Upper lobe of left lung (tissue), 6 donors: ENCODE measurements at regions not wholly inside any gene's neighbourhood (a gene's known extent, or its start where the extent isn't known, plus 50 kb on each side); places are given as distances from the start of the nearest gene placed in this dataset.

Experiments
- ATAC-seq, 2 donors: fragments of 200-7000 bp; cut with Tn5 transposase; one replicate each; pipeline ENCODE4 v1.9.1; 2022; ENCODE audit warnings: mild to moderate bottlenecking in 2 of 2, moderate library complexity in 2 of 2; ENCODE audit not compliant: low FRiP score in 2 of 2
- DNase-seq, 2 donors: peaks; one replicate each; pipeline ENCODE4 v3.0.0-alpha.2; 2019 to 2020
- H3K27ac ChIP-seq, 4 donors: fragments of 200-600 bp; sonication (generic); one replicate each; pipeline ENCODE4 v1.5.1; 2016 to 2019
- H3K27me3 ChIP-seq, 4 donors: fragments of 200-600 bp; sonication (generic); one replicate each; pipeline ENCODE4 v1.5.1; 2017 to 2019
- H3K36me3 ChIP-seq, 4 donors: fragments of 200-600 bp; sonication (generic); one replicate each; pipeline ENCODE4 v1.5.1; 2016 to 2019
- H3K4me1 ChIP-seq, 4 donors: fragments of 200-600 bp; sonication (generic); one replicate each; pipeline ENCODE4 v1.5.1; 2018 to 2019
- H3K4me3 ChIP-seq, 4 donors: fragments of 200-600 bp; sonication (generic); one replicate each; pipeline ENCODE4 v1.5.1; 2017 to 2019; ENCODE audit warnings: mild to moderate bottlenecking in 2 of 4, moderate library complexity in 1 of 4
- H3K9me3 ChIP-seq, 4 donors: fragments of 200-600 bp; sonication (generic); one replicate each; pipeline ENCODE4 v1.5.1; 2018 to 2019
- EP300 ChIP-seq, 4 donors: sonication (generic); formaldehyde crosslinking; IDR thresholded peaks; one replicate each; pipeline ENCODE4 v1.5.1; 2017; ENCODE audit warnings: antibody characterized with exemption in 4 of 4, control low read depth in 2 of 4
- POLR2A ChIP-seq, 4 donors: fragments of 450-650 bp; IDR thresholded peaks; one replicate each; pipeline ENCODE4 v1.5.1; 2016 to 2017; ENCODE audit warnings: antibody characterized with exemption in 4 of 4, mild to moderate bottlenecking in 2 of 4
- POLR2AphosphoS5 ChIP-seq, 2 donors: sonication (generic); formaldehyde crosslinking; IDR thresholded peaks; one replicate each; pipeline ENCODE4 v1.5.1; 2017; ENCODE audit warnings: antibody characterized with exemption in 2 of 2
- WGBS, 2 donors: methylation state at CpG; one replicate each; pipeline ENCODE4 v1.1.5; 2017 to 2018; 5-methylcytosine and 5-hydroxymethylcytosine counted together
- TF ChIP-seq, protein P1 (sequence below), 6 experiments: fragments of 450-650 bp in 4 of 6; fragments of 200-600 bp in 2 of 6; sonication (generic) in 2 of 6; IDR thresholded peaks; one replicate each; pipeline ENCODE4 v1.5.1; 2016 to 2019; ENCODE audit warnings: antibody characterized with exemption in 6 of 6
- donor health status: DM: no; HTN: no; CAD: no; lungs with moderate emphysema.
- donor health status: DM: no; HTN: yes; CAD: no; lungs with severe emphysema.

DNA sequence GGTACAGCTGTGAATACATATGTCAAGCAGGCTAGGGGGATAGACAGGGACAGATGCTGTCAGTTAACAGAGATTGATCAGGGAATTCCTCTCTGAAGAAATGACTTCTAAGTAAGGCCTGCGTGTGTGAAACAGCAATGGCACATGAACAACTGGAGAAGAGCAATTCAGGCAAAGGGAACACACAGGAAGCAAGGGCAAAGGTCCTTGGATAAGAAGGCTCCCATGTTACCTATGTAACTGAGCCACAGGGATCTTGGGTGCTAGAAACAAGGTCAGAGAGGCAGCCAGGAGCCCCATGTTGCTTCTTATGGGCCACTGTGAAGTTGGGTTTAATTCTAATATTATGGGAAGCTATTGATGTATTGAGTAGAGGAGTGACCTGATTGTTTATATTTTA lies 373.7 kb upstream of the ACVR2A start:
- TF ChIP-seq EP300 (IDR thresholded peaks at IDR 0.05) = no peak
- Histone ChIP-seq H3K27me3 (no peaks in the 10 kb centered on the region), H3K36me3 (no peaks in the 10 kb centered on the region), H3K4me3 (no peak overlapping the region), H3K27ac (no peak overlapping the region), H3K9me3 (no peaks in the 10 kb centered on the region), H3K4me1 (no peaks in the 10 kb centered on the region)
- no peak for DNase-seq
- no peak for ATAC-seq
- WGBS, 2 donors = 85 to 95% methylated on average over 1 of the region's 1 CpG

DNA sequence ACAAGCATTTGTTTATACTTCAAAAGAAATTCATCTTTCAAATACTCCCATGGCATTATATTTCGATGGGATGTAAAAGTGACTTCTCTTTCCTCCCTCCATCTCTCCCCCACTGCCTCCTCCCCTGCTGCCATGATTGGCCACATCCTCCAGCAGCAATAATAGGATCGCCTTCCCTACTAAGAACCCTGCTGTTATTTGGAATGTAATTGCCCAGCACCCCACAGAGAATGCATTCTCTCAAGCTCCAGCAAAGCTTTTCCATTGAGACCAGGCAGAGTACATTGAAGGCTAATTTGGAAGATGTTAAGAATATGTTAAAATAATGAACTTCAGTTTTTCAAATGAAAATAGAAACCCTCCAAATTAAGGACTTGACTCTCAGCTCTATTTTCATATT lies 375.4 kb upstream of the ACVR2A start:
- WGBS, 2 donors = 64 to 80% methylated on average over 2 of the region's 2 CpGs
- no peak for ATAC-seq
- no peak overlapping the region for H3K27ac ChIP-seq
- no peaks in the 10 kb centered on the region for H3K9me3 ChIP-seq
- H3K4me1 ChIP-seq = no peaks in the 10 kb centered on the region
- no peak overlapping the region for H3K4me3 ChIP-seq
- H3K27me3 ChIP-seq = no peaks in the 10 kb centered on the region
- TF ChIP-seq POLR2AphosphoS5 (IDR thresholded peaks at IDR 0.05) (no peak), POLR2A (IDR thresholded peaks at IDR 0.05) (no peak), EP300 (IDR thresholded peaks at IDR 0.05) (no peak)
- TF ChIP-seq, protein P1, sequence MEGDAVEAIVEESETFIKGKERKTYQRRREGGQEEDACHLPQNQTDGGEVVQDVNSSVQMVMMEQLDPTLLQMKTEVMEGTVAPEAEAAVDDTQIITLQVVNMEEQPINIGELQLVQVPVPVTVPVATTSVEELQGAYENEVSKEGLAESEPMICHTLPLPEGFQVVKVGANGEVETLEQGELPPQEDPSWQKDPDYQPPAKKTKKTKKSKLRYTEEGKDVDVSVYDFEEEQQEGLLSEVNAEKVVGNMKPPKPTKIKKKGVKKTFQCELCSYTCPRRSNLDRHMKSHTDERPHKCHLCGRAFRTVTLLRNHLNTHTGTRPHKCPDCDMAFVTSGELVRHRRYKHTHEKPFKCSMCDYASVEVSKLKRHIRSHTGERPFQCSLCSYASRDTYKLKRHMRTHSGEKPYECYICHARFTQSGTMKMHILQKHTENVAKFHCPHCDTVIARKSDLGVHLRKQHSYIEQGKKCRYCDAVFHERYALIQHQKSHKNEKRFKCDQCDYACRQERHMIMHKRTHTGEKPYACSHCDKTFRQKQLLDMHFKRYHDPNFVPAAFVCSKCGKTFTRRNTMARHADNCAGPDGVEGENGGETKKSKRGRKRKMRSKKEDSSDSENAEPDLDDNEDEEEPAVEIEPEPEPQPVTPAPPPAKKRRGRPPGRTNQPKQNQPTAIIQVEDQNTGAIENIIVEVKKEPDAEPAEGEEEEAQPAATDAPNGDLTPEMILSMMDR (IDR thresholded peaks at IDR 0.05) = no peak
- DNase-seq = no peak
- H3K36me3 ChIP-seq = no peaks in the 10 kb centered on the region

DNA sequence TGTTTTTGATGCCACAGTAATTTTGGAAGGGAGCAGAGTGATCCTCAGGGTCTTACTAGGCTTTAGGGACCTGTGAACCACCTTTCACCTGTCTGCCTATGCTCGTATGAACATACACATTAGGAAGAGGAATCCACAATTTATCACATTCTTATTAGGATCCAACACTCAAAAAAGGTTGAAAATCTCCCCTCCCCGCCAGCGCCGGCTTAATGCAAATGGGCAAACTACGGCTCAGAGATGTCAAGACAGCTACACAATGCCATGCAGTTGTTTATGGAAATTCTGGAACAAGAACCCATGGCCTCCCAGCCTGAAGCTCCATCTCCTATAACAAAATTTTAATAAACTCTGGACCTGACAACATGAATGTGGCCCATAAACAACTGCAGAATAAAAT lies 375.9 kb upstream of the ACVR2A start:
- Histone ChIP-seq H3K4me1 (no peaks in the 10 kb centered on the region), H3K9me3 (no peaks in the 10 kb centered on the region), H3K4me3 (no peak overlapping the region), H3K27ac (no peak overlapping the region), H3K27me3 (no peaks in the 10 kb centered on the region), H3K36me3 (no peaks in the 10 kb centered on the region)
- TF ChIP-seq EP300 (IDR thresholded peaks at IDR 0.05) = no peak
- no peak for TF ChIP-seq POLR2AphosphoS5 (IDR thresholded peaks at IDR 0.05)
- WGBS, 2 donors = 87 to 89% methylated on average over 5 of the region's 5 CpGs
- ATAC-seq (no peak), DNase-seq (no peak)

DNA sequence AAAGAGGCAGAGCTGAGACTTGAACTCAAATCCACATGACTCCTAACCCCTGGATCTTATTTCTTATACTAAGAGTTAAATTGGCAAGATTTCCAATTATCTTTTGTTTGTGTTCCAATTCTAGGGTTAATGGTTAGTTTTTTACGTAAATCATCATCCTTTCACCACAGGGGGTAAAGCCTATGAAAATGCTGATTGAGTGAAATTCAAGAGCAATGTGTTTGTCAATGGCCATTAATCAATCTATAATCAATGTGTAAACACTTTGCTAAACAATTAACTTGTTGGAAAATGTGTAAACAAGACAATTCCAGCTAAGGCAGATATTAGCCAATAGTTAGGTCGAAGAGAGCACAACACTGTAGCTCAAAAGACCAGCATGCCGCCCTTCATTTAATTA lies 376.5 kb upstream of the ACVR2A start:
- H3K4me3 ChIP-seq = no peak overlapping the region
- DNase-seq = no peak
- no peak for ATAC-seq
- H3K27me3 ChIP-seq = no peaks in the 10 kb centered on the region
- no peak overlapping the region for H3K27ac ChIP-seq
- TF ChIP-seq EP300 (IDR thresholded peaks at IDR 0.05) (no peak), POLR2AphosphoS5 (IDR thresholded peaks at IDR 0.05) (no peak), POLR2A (IDR thresholded peaks at IDR 0.05) (no peak)
- TF ChIP-seq, protein P1 (IDR thresholded peaks at IDR 0.05) = no peak
- no peaks in the 10 kb centered on the region for H3K36me3 ChIP-seq
- no peaks in the 10 kb centered on the region for H3K9me3 ChIP-seq
- no peaks in the 10 kb centered on the region for H3K4me1 ChIP-seq
- WGBS, 2 donors = 85 to 87% methylated on average over 3 of the region's 3 CpGs

DNA sequence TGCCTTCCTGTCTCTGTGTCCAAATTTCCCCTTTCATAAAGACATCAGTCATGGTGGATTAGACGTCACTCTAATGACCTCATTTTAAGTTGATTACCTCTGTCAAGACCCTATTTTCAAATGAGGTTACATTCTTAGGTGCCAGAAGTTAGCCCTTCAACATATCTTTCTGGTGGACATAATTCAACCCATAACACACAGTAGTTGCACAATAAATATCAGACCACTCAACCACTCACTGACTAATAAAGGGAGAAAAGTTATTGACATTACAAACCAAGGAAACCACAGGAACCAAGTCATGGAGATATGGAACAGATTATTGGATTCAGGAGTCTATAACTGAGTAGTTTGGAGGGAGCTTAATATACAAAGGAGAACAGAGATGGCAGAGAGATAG lies 377.4 kb upstream of the ACVR2A start:
- no peaks in the 10 kb centered on the region for H3K36me3 ChIP-seq
- H3K27ac ChIP-seq = no peak overlapping the region
- no peak overlapping the region for H3K4me3 ChIP-seq
- DNase-seq (no peak), ATAC-seq (no peak)
- TF ChIP-seq POLR2AphosphoS5 (IDR thresholded peaks at IDR 0.05) (no peak), POLR2A (IDR thresholded peaks at IDR 0.05) (no peak), EP300 (IDR thresholded peaks at IDR 0.05) (no peak)
- TF ChIP-seq, protein P1 (IDR thresholded peaks at IDR 0.05) = no peak
- H3K27me3 ChIP-seq = no peaks in the 10 kb centered on the region
- H3K4me1 ChIP-seq = no peaks in the 10 kb centered on the region
- H3K9me3 ChIP-seq = no peaks in the 10 kb centered on the region
- WGBS, 2 donors = 68 to 85% methylated on average over 1 of the region's 1 CpG

DNA sequence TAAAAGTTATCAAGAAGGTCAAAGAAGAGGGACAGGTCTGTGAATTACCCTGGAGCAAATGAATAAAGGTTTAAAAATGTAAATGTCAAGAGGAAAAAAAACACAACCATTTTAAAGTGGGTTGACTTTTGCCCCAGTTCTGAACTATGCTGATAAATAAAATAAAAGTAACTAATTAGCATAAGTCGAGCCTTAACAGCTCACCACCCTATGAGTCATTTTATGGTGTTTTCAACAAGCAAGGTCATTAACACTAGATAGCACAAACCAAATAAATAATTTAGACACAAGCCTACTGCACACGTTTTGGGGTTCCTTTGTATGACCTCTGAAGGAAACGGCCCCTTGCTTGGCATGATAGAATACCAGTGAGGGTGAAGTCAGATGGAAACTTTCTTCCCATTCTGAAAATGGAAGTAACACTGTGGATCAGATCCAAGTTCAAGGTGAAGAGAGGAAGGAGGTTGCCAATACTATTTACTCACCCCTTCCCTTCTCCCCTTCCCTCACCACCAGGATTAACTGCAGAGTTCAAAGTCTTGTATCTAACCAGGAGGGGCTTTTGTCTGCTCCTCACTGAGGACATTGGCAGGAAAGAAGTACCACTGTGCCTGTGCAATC lies 380.0 kb upstream of the ACVR2A start:
- DNase-seq (no peak), ATAC-seq (no peak)
- WGBS, 2 donors = 51 to 62% methylated on average over 3 of the region's 3 CpGs
- Histone ChIP-seq H3K9me3 (no peaks in the 10 kb centered on the region), H3K36me3 (no peaks in the 10 kb centered on the region), H3K4me1 (no peaks in the 10 kb centered on the region), H3K4me3 (no peak overlapping the region), H3K27me3 (no peaks in the 10 kb centered on the region), H3K27ac (no peak overlapping the region)
- TF ChIP-seq EP300 (IDR thresholded peaks at IDR 0.05) (no peak), POLR2A (IDR thresholded peaks at IDR 0.05) (no peak), POLR2AphosphoS5 (IDR thresholded peaks at IDR 0.05) (no peak)
- TF ChIP-seq, protein P1 (IDR thresholded peaks at IDR 0.05) = no peak
